Left kidney (tissue), 1 donor: ENCODE measurements at regions not wholly inside any gene's neighbourhood (a gene's known extent, or its start where the extent isn't known, plus 50 kb on each side); places are given as distances from the start of the nearest gene placed in this dataset.

ENCODE experiments used
- DNase-seq: peaks from one replicate; pipeline ENCODE4 v3.0.0-alpha.2; 2013

- DNase-seq, result no peak
Measured at GRCh38 chr12:58139894-58140293, 198.5 kb downstream of the ATP23 start.

- DNase-seq, result no peak
Measured at GRCh38 chr12:58140395-58140794, 199.0 kb downstream of the ATP23 start.

DNA sequence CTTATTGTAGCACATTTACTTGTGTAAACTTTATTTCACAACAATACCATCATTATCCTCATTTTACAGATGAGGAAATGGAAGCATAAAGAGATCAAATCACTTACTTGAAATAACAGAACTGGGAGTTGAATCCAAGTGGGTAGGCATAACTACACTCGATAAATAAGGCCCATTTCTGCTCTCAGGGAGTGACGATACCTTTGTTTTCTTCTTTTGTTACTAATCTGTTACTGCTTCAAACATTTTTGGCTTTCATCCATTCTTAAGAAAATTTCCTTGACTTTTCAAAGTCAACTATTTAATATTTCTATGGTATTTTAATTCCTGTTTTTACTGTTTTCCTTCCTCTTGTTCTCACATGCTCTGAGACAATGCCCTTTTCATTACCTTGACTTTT, 201.6 kb downstream of the ATP23 start:
- DNase-seq, result no peak

- DNase-seq, result no peak
Measured at GRCh38 chr12:58143498-58143995, 202.2 kb downstream of the ATP23 start.

GRCh38 chr12:58148405-58148804, 207.0 kb downstream of the ATP23 start:
- DNase-seq, result no peak

DNA sequence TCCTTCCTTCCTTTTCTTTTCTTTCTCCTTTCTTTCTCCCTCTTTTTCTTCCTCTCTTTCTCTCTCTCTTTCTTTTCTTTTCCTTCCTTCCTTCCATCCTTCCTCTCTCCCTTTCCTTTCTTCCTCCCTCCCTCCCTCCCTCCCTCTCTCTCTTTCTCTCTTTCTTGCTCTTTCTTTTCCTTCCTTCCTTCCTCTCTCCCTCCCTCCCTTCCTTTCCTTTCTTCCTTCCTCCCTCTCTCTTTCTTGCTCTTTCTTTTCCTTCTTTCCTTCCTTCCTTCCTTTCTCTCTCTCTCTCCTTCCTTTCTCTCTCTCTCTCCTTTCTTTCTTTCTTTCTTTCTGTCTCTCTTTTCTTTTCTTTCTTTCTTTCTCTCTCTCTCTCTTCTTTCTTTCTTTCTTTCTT, 207.6 kb downstream of the ATP23 start:
- no peak for DNase-seq

GRCh38 chr12:58154359-58154758, 213.0 kb downstream of the ATP23 start:
- DNase-seq, result no peak

GRCh38 chr12:58156697-58157096, 215.3 kb downstream of the ATP23 start:
- DNase-seq, result no peak

DNA sequence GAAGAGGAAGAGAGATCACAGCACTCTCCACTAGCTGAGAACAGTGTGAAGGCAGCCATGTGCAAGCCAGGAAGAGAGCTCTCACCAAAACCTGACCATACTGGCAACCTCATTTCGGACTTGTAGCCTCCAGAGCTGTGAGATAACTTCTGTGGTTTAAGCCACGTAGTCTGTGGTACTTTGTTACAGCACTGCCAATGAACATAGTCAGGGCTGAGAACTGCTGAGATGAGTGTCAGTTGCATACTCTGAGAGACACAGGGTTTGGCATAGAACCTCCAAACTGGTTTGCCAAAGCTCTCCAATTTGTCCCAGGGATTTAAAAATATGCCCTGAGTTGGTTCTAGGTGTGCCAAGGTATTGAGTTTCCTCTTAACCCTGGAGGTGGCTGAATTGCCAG, 218.6 kb downstream of the ATP23 start:
- DNase-seq, result no peak

DNA sequence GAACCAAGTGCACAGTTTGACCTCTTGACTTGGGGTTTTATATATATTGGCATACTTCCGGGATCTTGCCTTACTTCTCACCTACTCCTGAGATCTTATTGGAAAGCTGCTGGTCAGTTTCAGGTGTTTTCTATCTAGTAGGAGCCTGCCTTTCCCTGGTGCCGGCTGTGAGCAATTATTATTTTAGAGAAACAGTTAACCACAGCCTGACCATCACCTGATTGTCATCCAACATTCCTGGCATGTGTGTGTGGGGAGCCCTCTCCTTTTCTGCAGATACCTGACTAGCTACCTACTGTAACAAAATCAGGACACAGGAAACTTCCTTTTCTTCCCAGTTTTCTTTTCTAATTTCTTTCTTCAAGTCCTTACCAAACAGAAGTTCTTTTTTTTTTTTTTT, 220.4 kb downstream of the ATP23 start:
- no peak for DNase-seq

- no peak for DNase-seq
Measured at GRCh38 chr12:58163021-58163420, 221.7 kb downstream of the ATP23 start.

- DNase-seq, result no peak
Measured at GRCh38 chr12:58166643-58167042, 225.3 kb downstream of the ATP23 start.

DNA sequence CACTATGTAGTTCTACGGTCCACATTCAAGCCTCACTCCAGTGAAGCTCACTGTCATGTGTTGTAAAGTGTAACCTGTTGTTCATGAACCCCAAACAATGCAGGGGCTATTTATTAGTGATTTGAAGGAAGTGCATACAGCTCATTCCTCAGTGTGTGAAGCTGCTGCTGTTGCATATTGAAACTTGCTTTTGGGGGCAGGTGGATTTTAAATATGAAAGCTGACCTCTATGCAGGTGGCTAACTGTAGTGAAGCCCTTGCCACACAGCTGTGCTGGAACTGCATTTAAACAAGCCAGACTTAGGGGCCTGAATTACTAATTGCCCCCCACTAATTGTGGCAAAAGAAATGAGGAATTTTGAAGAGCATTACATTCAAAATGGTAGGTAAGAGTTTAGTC, 226.3 kb downstream of the ATP23 start:
- DNase-seq, result no peak

GRCh38 chr12:58169826-58170225, 228.5 kb downstream of the ATP23 start:
- DNase-seq, result no peak

DNA sequence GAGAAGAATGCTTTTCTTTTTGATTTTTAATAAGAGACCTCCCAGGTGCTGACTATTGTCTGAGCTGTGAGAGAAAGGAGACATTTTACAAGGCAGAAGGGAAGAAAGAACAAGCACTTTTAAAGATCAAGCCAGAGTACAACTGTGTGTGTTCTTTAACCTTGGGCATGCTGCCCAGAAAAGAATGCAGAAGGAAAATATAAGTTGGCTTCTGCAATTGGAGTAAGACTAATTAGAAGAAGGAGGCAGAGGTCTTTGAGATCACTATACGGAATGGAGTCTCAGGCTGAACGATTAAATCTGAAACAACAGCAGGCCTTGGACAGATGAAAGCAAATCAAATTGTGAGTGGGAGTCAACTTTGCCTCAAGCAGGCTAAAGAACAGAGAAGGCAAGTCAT, 230.5 kb downstream of the ATP23 start:
- DNase-seq, result peak; percentile 52

DNA sequence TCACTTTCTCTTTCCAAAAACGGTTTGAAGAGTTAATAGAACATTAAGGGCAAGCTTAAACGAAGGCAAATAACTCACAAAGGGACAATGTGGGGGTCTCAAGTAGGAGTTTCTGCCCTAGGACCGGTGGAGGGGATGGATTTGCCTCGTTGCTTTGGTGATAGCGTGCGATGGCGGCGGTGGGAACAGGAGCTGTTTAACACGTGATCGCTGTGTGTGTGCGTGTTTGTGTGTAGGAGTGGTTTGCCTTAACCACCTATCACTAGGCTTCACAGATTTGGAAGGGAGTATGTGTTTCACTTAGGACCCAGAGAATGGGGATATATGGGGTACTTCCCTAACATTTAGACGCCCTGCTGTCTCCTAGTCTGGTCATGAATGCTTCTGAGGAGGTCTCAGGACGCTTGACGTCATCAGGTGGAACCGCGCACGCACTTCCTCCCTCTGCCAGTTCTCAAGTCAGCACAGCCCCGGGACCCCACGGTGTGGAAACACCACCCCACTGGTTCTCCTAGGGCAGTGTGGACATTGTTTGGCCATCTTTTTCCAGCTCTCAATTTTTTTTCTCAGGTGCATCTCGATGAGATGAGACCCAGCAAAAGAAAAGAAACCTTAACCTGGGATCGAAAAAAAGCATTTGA, 231.2 kb downstream of the ATP23 start:
- DNase-seq, result no peak

DNA sequence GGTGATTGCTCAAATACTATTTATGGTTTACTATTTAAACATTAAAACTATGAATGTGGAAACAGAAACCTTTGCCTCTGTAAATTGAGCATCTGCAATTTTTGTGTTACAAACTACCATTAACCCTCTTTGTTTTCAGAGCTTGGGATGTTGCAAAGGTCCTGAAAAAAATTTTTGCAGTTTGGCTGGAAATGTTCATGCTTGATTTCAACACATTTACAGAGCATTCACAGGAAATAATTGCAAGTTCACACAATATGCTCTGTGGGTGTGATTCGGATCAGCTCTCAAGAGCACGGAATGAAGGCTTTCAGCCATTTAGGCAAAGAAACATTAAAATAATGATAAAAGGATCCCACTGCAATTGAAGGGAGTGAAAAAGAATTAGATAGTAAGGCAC, 232.9 kb downstream of the ATP23 start:
- no peak for DNase-seq

GRCh38 chr12:58176296-58176869, 235.0 kb downstream of the ATP23 start:
- peak; percentile 18 for DNase-seq

DNA sequence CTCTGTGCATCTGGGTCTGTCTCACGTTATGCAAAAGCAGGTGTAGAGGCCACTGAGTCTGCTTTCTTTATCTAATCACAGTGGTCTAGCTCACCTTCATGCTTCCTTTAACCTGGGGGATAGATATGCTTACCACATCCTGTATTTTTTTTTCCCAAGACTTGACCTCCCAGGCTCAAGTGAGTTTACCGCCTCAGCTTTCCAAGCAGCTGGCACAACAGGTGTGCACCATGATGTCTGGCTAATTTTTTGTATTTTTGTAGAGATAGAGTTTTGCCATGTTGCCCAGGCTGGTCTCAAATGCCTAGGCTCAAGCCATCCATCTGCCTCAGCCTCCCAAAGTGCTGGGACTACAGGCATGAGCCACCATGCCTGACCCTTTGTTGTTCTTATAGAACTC, 236.0 kb downstream of the ATP23 start:
- DNase-seq, result no peak

DNA sequence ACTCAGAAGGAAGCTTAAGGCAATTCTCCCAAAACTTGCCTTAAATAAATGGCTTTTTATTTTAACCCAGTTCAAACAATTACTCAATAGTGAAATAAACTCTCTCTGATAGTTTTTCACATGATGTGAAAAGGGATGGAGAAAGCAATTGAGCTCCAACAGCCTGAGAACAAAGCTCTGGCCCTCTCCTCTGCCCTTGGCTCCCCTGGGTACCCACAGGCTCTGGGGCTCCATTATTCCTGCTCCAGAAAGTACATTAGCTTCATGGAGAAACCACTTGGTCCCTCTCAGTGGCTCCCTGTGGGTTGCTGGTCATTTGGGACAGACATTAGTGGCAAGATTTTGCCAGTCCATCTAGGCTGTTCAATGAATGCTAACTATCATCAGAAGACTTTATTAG, 242.8 kb downstream of the ATP23 start:
- DNase-seq, result no peak

GRCh38 chr12:58186401-58186800, 245.0 kb downstream of the ATP23 start:
- peak; percentile 25 for DNase-seq

DNA sequence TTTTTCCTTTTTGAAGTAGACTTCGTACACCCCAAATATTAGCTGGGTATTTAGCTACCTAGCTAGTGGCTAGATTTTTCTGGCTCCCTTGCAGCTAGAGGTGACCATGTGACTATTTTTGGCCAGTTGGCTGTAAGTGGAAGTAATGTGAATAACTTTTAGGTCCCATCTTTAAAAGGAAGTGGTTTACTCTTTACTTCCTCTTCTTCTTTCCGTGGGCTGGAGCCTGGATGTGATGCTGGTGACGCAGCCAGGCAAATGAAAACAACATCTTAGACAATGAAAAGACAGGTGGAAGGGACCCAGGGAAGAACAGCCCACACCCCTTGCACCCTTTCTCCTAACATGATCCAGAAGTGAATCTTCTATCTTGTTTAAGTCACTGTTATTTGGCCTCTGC, 245.5 kb downstream of the ATP23 start:
- DNase-seq, result no peak

- no peak for DNase-seq
Measured at GRCh38 chr12:58189030-58189429, 247.7 kb downstream of the ATP23 start.

GRCh38 chr12:58189893-58190292, 248.5 kb downstream of the ATP23 start:
- no peak for DNase-seq
